HG03521 (cell line): ENCODE measurements at regions not wholly inside any gene's neighbourhood (a gene's known extent, or its start where the extent isn't known, plus 50 kb on each side); places are given as distances from the start of the nearest gene placed in this dataset.

Source experiments
- ATAC-seq: cut with Tn5 transposase; IDR thresholded peaks from one replicate; pipeline ENCODE4 v1.9.1; 2021; ENCODE audit warnings: mild to moderate bottlenecking, moderate library complexity; ENCODE audit not compliant: unreplicated experiment

GRCh38 chr15:87120555-87120954 is 1040.9 kb downstream of the AGBL1 start:
- ATAC-seq = no peak

- ATAC-seq = no peak
These were observed 1039.2 kb downstream of the AGBL1 start for GRCh38 chr15:87118846-87119245.

- ATAC-seq = no peak
These were observed 1038.8 kb downstream of the AGBL1 start for GRCh38 chr15:87118435-87118834.

- no peak for ATAC-seq
These were observed 1036.1 kb downstream of the AGBL1 start for GRCh38 chr15:87115795-87116194.

- no peak for ATAC-seq
These were observed 1020.2 kb downstream of the AGBL1 start for GRCh38 chr15:87099916-87100315.

GRCh38 chr15:87089551-87089950 is 1009.9 kb downstream of the AGBL1 start:
- no peak for ATAC-seq

GRCh38 chr15:87083201-87083600 is 1003.5 kb downstream of the AGBL1 start:
- no peak for ATAC-seq

- ATAC-seq = no peak
These were observed 1002.9 kb downstream of the AGBL1 start for GRCh38 chr15:87082581-87082980.

GRCh38 chr15:87080547-87080946 is 1000.9 kb downstream of the AGBL1 start:
- ATAC-seq = no peak
